Mammary epithelial cell (primary cell): ENCODE measurements at regions not wholly inside any gene's neighbourhood (a gene's known extent, or its start where the extent isn't known, plus 50 kb on each side); places are given as distances from the start of the nearest gene placed in this dataset.

ENCODE experiments used
- CTCF ChIP-seq, 2 donors: IDR thresholded peaks in 1 of 2; conservative IDR thresholded peaks in 1 of 2; 2 replicates each; pipeline ENCODE4 v1.5.1; 2011 to 2012; ENCODE audit warnings: inconsistent platforms in 2 of 2, low read length in 2 of 2, mild to moderate bottlenecking in 2 of 2, control low read depth in 1 of 2, low read depth in 1 of 2; ENCODE audit not compliant: insufficient read depth in 1 of 2; ENCODE audit errors: extremely low read depth in 1 of 2
- EZH2 ChIP-seq: IDR thresholded peaks from 2 replicates; pipeline ENCODE4 v1.6.1; 2012; ENCODE audit warnings: low read length, inconsistent platforms, borderline replicate concordance

- no peak for TF ChIP-seq CTCF (conservative IDR thresholded peaks at IDR 0.05 in 1 of 2, IDR thresholded peaks at IDR 0.05 in 1 of 2; ENCODE audit: extremely low read depth in 1 of 2, insufficient read depth in 1 of 2, low read depth in 1 of 2, low read length in 2 of 2)
- TF ChIP-seq EZH2 = no peak
Measured at GRCh38 chr14:101495284-101495683, 66.0 kb upstream of the DIO3 start.
